OCI-LY3 (cell line): ENCODE measurements at regions not wholly inside any gene's neighbourhood (a gene's known extent, or its start where the extent isn't known, plus 50 kb on each side); places are given as distances from the start of the nearest gene placed in this dataset.

ENCODE experiments used
- EZH2phosphoT487 ChIP-seq: fragments of 200-600 bp; shearing (Covaris generic); IDR thresholded peaks from 2 replicates; pipeline ENCODE4 v1.6.1; 2018; ENCODE audit warnings: antibody characterized with exemption, mixed run types, low read depth
- TF ChIP-seq, protein P1 (sequence below): fragments of 200-600, 300-600 bp; sonication (generic); IDR thresholded peaks from 2 replicates; pipeline ENCODE4 v1.5.1; 2014; ENCODE audit warnings: antibody characterized with exemption, low read length, low read depth

DNA sequence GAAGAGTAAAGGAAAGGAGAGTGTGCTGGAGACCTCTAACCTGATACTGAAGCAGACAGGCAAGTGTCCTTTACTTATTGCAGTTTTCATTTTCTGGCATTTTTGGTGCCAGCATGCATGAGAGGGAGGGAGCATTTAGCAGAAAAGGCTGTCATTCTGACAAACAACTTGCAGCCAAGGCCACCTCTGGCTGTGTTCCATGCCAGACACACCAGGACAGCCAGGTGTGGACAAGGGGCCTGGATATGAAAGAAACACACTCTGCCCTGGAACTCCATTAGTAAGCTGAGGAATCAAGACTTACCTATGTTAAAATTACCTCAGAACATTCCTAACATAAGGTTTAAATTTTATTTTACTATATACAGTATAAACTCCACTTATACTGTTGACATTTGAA is 365.4 kb upstream of the CAMK1G start:
- TF ChIP-seq, protein P1, sequence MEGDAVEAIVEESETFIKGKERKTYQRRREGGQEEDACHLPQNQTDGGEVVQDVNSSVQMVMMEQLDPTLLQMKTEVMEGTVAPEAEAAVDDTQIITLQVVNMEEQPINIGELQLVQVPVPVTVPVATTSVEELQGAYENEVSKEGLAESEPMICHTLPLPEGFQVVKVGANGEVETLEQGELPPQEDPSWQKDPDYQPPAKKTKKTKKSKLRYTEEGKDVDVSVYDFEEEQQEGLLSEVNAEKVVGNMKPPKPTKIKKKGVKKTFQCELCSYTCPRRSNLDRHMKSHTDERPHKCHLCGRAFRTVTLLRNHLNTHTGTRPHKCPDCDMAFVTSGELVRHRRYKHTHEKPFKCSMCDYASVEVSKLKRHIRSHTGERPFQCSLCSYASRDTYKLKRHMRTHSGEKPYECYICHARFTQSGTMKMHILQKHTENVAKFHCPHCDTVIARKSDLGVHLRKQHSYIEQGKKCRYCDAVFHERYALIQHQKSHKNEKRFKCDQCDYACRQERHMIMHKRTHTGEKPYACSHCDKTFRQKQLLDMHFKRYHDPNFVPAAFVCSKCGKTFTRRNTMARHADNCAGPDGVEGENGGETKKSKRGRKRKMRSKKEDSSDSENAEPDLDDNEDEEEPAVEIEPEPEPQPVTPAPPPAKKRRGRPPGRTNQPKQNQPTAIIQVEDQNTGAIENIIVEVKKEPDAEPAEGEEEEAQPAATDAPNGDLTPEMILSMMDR = no peak
- no peak for TF ChIP-seq EZH2phosphoT487
